ENCODE measurements at regions not wholly inside any gene's neighbourhood (a gene's known extent, or its start where the extent isn't known, plus 50 kb on each side); places are given as distances from the start of the nearest gene placed in this dataset.

DNA sequence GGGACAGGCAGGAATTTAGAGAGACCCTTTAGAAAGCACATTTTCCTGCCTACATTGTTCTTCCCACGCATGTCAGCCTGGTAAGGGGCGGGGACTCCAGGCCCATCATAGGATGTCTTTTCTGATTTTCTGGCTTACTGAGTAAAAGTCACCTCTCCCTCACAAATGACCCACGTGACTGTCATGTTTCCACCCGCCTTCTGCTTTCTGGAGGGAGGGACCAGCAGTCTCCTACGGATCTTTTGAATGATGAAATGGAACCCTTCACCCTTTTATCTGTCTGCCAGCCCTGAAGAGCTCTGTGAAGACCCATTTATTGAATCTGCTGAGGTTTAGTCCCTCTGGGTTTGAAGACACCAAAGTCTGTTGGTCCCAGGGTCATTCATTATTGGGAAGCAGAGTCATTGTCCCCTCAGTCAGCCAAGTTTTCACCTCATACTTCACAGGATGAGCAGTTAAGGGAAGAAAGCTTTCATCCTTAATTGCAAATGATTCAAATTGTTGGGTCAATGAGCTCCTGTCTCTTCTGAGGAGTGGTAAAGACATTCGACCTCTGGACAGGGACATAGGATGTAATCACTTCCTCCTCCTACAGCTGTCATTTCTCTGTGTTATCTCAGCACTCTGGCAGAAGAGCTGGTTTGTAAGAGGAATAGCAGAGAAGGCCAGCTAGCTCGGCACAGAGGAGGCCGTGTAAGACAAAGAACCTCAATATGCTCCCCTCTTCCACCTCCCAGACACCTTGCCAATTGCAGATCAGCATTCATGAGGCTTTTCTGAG, 446.1 kb downstream of the HS3ST3B1 start:
- DNase-seq (no peak), ATAC-seq (replicated peaks in 1 of 4) (no peak)
- CTCF ChIA-PET, result no interaction called here
- Histone ChIP-seq H3K9me3 (no peaks in the 10 kb centered on the region), H3K27me3 (replicated peaks in 1 of 2; ENCODE audit: control insufficient read depth in 2 of 2, extremely low read depth in 1 of 2, insufficient read depth in 2 of 2, low read length in 1 of 2) (no peaks in the 10 kb centered on the region), H3K4me3 (ENCODE audit: control insufficient read depth in 1 of 2, extremely low read depth in 1 of 2, low read length in 1 of 2) (no peak overlapping the region), H3K36me3 (ENCODE audit: control insufficient read depth in 2 of 2, extremely low read depth in 1 of 2, insufficient read depth in 1 of 2, low read length in 1 of 2) (no peaks in the 10 kb centered on the region), H3K4me1 (ENCODE audit: control insufficient read depth in 1 of 2, extremely low read depth in 1 of 2, insufficient read depth in 2 of 2, low read length in 2 of 2) (no peaks in the 10 kb centered on the region), H3K27ac (ENCODE audit: low read length) (no peak overlapping the region)
- peaks cover 0 to 2% of the 10 kb centered on the region in 2 donors for H3K27me3 Mint-ChIP-seq
- 60% methylated on average over 1 of the region's 8 CpGs for WGBS (ENCODE audit: insufficient coverage)
- no peak overlapping the region for H3K27ac Mint-ChIP-seq
- H3K4me3 Mint-ChIP-seq, result no peak overlapping the region
- H3K4me1 Mint-ChIP-seq, result no peaks in the 10 kb centered on the region
- H3K9me3 Mint-ChIP-seq, result no peaks in the 10 kb centered on the region
- POLR2A ChIA-PET, result no interaction called here
- H3K36me3 Mint-ChIP-seq, result no peaks in the 10 kb centered on the region

DNA sequence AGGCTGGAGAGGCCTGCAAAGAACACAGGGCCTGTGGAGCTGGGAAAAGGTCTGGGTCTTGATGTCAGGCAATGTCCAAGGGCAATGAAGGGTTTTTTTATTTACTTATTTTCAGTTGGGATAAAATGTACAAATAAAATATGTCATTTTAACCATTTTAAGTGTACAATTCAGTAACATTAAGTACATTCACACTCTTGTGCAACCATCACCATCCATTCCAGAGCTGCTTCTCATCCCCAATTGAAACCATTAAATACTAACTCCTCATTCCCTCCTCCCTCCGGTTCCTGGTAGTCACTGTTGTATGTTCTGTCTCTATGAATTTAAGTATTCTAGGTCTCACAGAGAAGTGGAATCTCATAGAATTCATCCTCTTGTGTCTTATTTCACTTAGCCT, 444.7 kb downstream of the HS3ST3B1 start:
- no peaks in the 10 kb centered on the region for H3K9me3 Mint-ChIP-seq
- Histone ChIP-seq H3K27me3 (replicated peaks in 1 of 2; ENCODE audit: control insufficient read depth in 2 of 2, extremely low read depth in 1 of 2, insufficient read depth in 2 of 2, low read length in 1 of 2) (no peaks in the 10 kb centered on the region), H3K9me3 (no peaks in the 10 kb centered on the region), H3K4me3 (ENCODE audit: control insufficient read depth in 1 of 2, extremely low read depth in 1 of 2, low read length in 1 of 2) (no peak overlapping the region), H3K27ac (ENCODE audit: low read length) (no peak overlapping the region), H3K36me3 (ENCODE audit: control insufficient read depth in 2 of 2, extremely low read depth in 1 of 2, insufficient read depth in 1 of 2, low read length in 1 of 2) (no peaks in the 10 kb centered on the region), H3K4me1 (ENCODE audit: control insufficient read depth in 1 of 2, extremely low read depth in 1 of 2, insufficient read depth in 2 of 2, low read length in 2 of 2) (no peaks in the 10 kb centered on the region)
- CTCF ChIA-PET, result no interaction called here
- no peak for DNase-seq
- no peak overlapping the region for H3K4me3 Mint-ChIP-seq
- ATAC-seq (replicated peaks in 1 of 4), result no peak
- POLR2A ChIA-PET, result no interaction called here
- H3K27ac Mint-ChIP-seq, result no peak overlapping the region
- H3K27me3 Mint-ChIP-seq, result no peaks in the 10 kb centered on the region
- no peaks in the 10 kb centered on the region for H3K36me3 Mint-ChIP-seq
- WGBS (ENCODE audit: insufficient coverage), result no CpG with 5 or more reads among the region's 1 CpG
- no peaks in the 10 kb centered on the region for H3K4me1 Mint-ChIP-seq

DNA sequence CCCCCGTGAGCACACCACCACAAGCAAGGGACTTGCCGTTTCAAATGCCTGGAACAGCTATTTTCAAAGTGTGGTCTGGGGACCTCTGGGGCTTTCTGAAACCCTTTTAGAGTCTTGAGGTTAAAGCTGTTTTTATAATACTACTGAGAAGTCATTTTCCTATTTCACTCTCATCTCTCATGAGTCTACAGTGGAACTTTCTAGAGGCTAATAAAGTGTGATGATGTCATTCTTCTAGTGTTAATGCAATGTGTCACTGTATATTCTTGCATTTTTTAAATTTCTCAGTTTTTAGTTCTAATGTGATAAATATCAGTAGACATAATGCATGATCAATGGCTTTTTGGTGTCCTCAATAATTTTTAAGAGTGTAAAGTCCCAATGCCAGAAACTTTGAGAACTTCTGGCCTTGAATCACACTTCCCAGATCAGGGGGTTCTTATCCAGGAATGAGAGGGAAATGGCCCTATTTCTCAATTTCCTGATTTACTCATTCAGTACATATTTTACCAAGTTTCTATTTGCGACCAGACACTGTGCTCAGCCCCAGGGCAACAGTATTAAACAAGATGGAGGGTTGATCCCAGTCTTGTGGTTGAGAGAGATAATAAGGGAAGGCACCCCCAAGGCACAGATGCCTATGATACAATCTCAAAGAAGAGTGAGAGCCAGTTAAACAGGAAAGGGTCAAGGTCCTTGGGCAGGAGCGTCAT, 444.0 kb downstream of the HS3ST3B1 start:
- no peak overlapping the region for H3K27ac ChIP-seq (ENCODE audit: low read length)
- no peak overlapping the region for H3K27ac Mint-ChIP-seq
- no peaks in the 10 kb centered on the region for H3K36me3 Mint-ChIP-seq
- no peaks in the 10 kb centered on the region for H3K4me1 ChIP-seq (ENCODE audit: control insufficient read depth in 1 of 2, extremely low read depth in 1 of 2, insufficient read depth in 2 of 2, low read length in 2 of 2)
- DNase-seq (no peak), ATAC-seq (replicated peaks in 1 of 4) (no peak)
- ChIA-PET POLR2A (interaction anchor here in 1 of 2 donors (0.6 kb wide), 1 partner anchor 298 kb away, joined by 4 read pairs; no protein-coding TSS in a partner anchor), CTCF (no interaction called here)
- 91% methylated on average over 1 of the region's 4 CpGs for WGBS (ENCODE audit: insufficient coverage)
- H3K27me3 Mint-ChIP-seq, result no peaks in the 10 kb centered on the region
- H3K27me3 ChIP-seq (replicated peaks in 1 of 2; ENCODE audit: control insufficient read depth in 2 of 2, extremely low read depth in 1 of 2, insufficient read depth in 2 of 2, low read length in 1 of 2), result no peaks in the 10 kb centered on the region
- H3K4me3 ChIP-seq (ENCODE audit: control insufficient read depth in 1 of 2, extremely low read depth in 1 of 2, low read length in 1 of 2), result no peak overlapping the region
- H3K36me3 ChIP-seq (ENCODE audit: control insufficient read depth in 2 of 2, extremely low read depth in 1 of 2, insufficient read depth in 1 of 2, low read length in 1 of 2), result no peaks in the 10 kb centered on the region
- H3K9me3 Mint-ChIP-seq, result no peaks in the 10 kb centered on the region
- no peak overlapping the region for H3K4me3 Mint-ChIP-seq
- no peaks in the 10 kb centered on the region for H3K9me3 ChIP-seq
- no peaks in the 10 kb centered on the region for H3K4me1 Mint-ChIP-seq

DNA sequence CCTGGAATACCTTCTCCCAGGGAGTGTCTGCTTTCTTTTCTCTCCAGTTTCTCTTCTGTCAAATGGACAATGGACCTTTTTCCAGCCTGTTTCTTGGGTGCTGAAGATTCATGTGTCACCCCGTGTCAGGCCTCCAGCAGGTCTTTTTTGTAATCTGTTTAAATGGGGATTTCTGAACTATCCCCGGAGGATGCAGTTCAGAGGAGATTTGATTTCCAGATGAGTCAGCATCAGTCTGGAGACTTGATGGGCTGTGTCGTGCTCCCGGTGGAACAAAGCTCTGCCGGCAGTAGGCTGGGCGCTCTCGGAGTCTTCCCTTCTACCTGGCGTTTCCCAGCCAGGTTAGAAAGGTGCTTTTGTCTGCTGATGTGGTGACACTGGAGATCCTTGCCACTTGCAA, 440.6 kb downstream of the HS3ST3B1 start:
- CTCF ChIA-PET, result no interaction called here
- H3K4me1 ChIP-seq (ENCODE audit: control insufficient read depth in 1 of 2, extremely low read depth in 1 of 2, insufficient read depth in 2 of 2, low read length in 2 of 2), result no peaks in the 10 kb centered on the region
- H3K36me3 Mint-ChIP-seq, result no peaks in the 10 kb centered on the region

DNA sequence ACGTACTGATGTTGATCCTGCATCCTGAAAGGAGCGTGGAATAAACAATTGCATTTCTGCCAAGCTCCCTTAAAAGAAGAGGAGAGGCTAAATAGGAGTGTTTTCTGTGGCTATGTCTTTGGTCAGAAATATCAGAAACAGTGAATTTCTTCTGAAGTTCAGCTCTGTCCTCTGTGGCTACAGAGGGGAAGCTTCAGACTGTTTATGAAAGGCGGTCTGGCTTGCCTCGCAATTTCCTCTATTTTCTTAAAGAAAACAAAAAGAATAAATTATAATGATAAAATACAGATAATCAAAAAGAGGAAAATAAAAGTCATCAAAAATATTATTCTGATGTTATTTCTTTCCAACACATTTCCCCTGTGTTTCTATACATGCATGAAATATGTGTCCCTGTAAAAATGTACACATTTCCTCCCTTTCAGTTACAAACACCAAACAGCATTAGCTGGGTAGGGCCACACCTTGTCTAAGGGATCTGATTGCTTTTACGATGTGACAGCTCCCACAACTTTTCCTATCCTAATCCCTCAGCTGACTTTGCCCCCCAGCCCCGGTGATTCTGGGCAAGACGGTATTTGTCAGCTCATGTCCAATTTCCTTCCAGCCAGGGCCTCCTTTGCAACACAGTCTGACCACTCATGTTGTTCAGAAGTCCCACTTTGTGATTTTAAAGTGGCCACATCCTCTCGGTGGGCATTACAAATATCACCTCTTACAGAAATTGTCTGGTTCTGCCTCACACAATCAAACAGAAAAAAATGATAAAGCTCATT, 439.0 kb downstream of the HS3ST3B1 start:
- Histone ChIP-seq H3K9me3 (no peaks in the 10 kb centered on the region), H3K4me3 (ENCODE audit: control insufficient read depth in 1 of 2, extremely low read depth in 1 of 2, low read length in 1 of 2) (no peak overlapping the region), H3K4me1 (ENCODE audit: control insufficient read depth in 1 of 2, extremely low read depth in 1 of 2, insufficient read depth in 2 of 2, low read length in 2 of 2) (no peaks in the 10 kb centered on the region), H3K27me3 (replicated peaks in 1 of 2; ENCODE audit: control insufficient read depth in 2 of 2, extremely low read depth in 1 of 2, insufficient read depth in 2 of 2, low read length in 1 of 2) (no peaks in the 10 kb centered on the region), H3K27ac (ENCODE audit: low read length) (no peak overlapping the region), H3K36me3 (ENCODE audit: control insufficient read depth in 2 of 2, extremely low read depth in 1 of 2, insufficient read depth in 1 of 2, low read length in 1 of 2) (no peaks in the 10 kb centered on the region)
- ChIA-PET CTCF (no interaction called here), POLR2A (interaction anchor here in 1 of 2 donors (0.6 kb wide), 2 partner anchors 164 to 1621 kb away, joined by 3 to 4 read pairs; no protein-coding TSS in a partner anchor)
- Mint-ChIP-seq H3K9me3 (no peaks in the 10 kb centered on the region), H3K27ac (no peak overlapping the region), H3K27me3 (peaks cover 0 to 1% of the 10 kb centered on the region in 2 donors), H3K4me1 (no peaks in the 10 kb centered on the region), H3K4me3 (no peak overlapping the region), H3K36me3 (no peaks in the 10 kb centered on the region)
- ATAC-seq (replicated peaks in 1 of 4) (no peak), DNase-seq (no peak)
- 74% methylated on average over 4 of the region's 8 CpGs for WGBS (ENCODE audit: insufficient coverage)

More for the DNA sequence above, 440.6 kb downstream of the HS3ST3B1 start:
- Histone ChIP-seq H3K27ac (ENCODE audit: low read length) (no peak overlapping the region), H3K27me3 (replicated peaks in 1 of 2; ENCODE audit: control insufficient read depth in 2 of 2, extremely low read depth in 1 of 2, insufficient read depth in 2 of 2, low read length in 1 of 2) (no peaks in the 10 kb centered on the region), H3K4me3 (ENCODE audit: control insufficient read depth in 1 of 2, extremely low read depth in 1 of 2, low read length in 1 of 2) (no peak overlapping the region), H3K36me3 (ENCODE audit: control insufficient read depth in 2 of 2, extremely low read depth in 1 of 2, insufficient read depth in 1 of 2, low read length in 1 of 2) (no peaks in the 10 kb centered on the region), H3K9me3 (no peaks in the 10 kb centered on the region)
- POLR2A ChIA-PET, result no interaction called here
- H3K27me3 Mint-ChIP-seq, result peaks cover 0 to 1% of the 10 kb centered on the region in 2 donors
- H3K4me1 Mint-ChIP-seq, result no peaks in the 10 kb centered on the region
- no peaks in the 10 kb centered on the region for H3K9me3 Mint-ChIP-seq
- WGBS (ENCODE audit: insufficient coverage), result 78% methylated on average over 4 of the region's 8 CpGs
- H3K27ac Mint-ChIP-seq, result no peak overlapping the region
- DNase-seq (no peak), ATAC-seq (replicated peaks in 1 of 4) (no peak)
- H3K4me3 Mint-ChIP-seq, result no peak overlapping the region

DNA sequence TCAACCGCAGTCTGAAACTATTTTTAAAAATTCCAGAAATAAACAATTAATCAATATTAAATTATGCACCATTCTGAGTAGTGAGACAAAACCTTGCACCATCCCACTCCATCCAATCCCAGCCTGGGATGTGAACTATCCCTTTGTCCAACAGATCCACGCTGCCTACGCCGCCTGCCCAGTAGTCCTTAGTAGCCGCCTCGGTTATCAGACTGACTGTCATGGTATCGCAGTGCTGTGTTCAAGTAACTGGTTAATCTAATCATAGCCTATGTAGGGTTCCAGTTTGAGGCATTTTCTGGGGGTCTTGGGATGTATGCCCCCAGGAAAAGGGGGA, 437.7 kb downstream of the HS3ST3B1 start:
- Histone ChIP-seq H3K27me3 (replicated peaks in 1 of 2; ENCODE audit: control insufficient read depth in 2 of 2, extremely low read depth in 1 of 2, insufficient read depth in 2 of 2, low read length in 1 of 2) (no peaks in the 10 kb centered on the region), H3K4me1 (ENCODE audit: control insufficient read depth in 1 of 2, extremely low read depth in 1 of 2, insufficient read depth in 2 of 2, low read length in 2 of 2) (no peaks in the 10 kb centered on the region), H3K36me3 (ENCODE audit: control insufficient read depth in 2 of 2, extremely low read depth in 1 of 2, insufficient read depth in 1 of 2, low read length in 1 of 2) (no peaks in the 10 kb centered on the region), H3K27ac (ENCODE audit: low read length) (no peak overlapping the region), H3K9me3 (no peaks in the 10 kb centered on the region), H3K4me3 (ENCODE audit: control insufficient read depth in 1 of 2, extremely low read depth in 1 of 2, low read length in 1 of 2) (no peak overlapping the region)
- 91% methylated on average over 7 of the region's 7 CpGs for WGBS (ENCODE audit: insufficient coverage)
- ChIA-PET POLR2A (no interaction called here), CTCF (no interaction called here)
- no peaks in the 10 kb centered on the region for H3K4me1 Mint-ChIP-seq
- no peak overlapping the region for H3K4me3 Mint-ChIP-seq
- no peaks in the 10 kb centered on the region for H3K9me3 Mint-ChIP-seq
- H3K27me3 Mint-ChIP-seq, result peaks cover 0 to 3% of the 10 kb centered on the region in 2 donors
- no peak overlapping the region for H3K27ac Mint-ChIP-seq
- ATAC-seq (replicated peaks in 1 of 4), result no peak
- no peaks in the 10 kb centered on the region for H3K36me3 Mint-ChIP-seq
- no peak for DNase-seq

Data from T-cell (primary cell).